Activated B cell treated with CpG ODN at 0.5 μM for 24 hours (primary cell): ENCODE measurements at regions not wholly inside any gene's neighbourhood (a gene's known extent, or its start where the extent isn't known, plus 50 kb on each side); places are given as distances from the start of the nearest gene placed in this dataset.

Experiments
- ATAC-seq: fragments of 200-7000 bp; cut with Tn5 transposase; one replicate; pipeline ENCODE4 v1.10.0; 2021; ENCODE audit warnings: low read depth, mild to moderate bottlenecking, moderate library complexity
- CTCF ChIA-PET: fragments of 350-600 bp; sonication (Branson Sonifier 250); formaldehyde crosslinking; loops from one replicate; lab custom pipeline; 2021; ENCODE audit warnings: antibody characterized with exemption; lab: Charles Lee
- POLR2A ChIA-PET: fragments of 350-600 bp; sonication (Branson Sonifier 250); formaldehyde crosslinking; loops from one replicate; lab custom pipeline; 2021; ENCODE audit warnings: antibody characterized with exemption; lab: Charles Lee
- DNase-seq: peaks from one replicate; pipeline ENCODE4 v3.0.0; 2022
- H3K27ac Mint-ChIP-seq: one replicate; pipeline ENCODE4 v1.8.0; 2020; ENCODE audit warnings: mixed read lengths
- H3K27me3 Mint-ChIP-seq: one replicate; pipeline ENCODE4 v1.8.0; 2021; ENCODE audit warnings: mixed read lengths
- H3K36me3 Mint-ChIP-seq: one replicate; pipeline ENCODE4 v1.8.0; 2021; ENCODE audit warnings: low read depth, mixed read lengths
- H3K4me1 Mint-ChIP-seq: one replicate; pipeline ENCODE4 v1.8.0; 2021; ENCODE audit warnings: mixed read lengths
- H3K4me3 Mint-ChIP-seq: one replicate; pipeline ENCODE4 v1.8.0; 2020; ENCODE audit warnings: mild to moderate bottlenecking, mixed read lengths
- H3K9me3 Mint-ChIP-seq: one replicate; pipeline ENCODE4 v1.8.0; 2020; ENCODE audit warnings: mixed read lengths
- CTCF ChIP-seq: fragments of 200-600 bp; IDR thresholded peaks from one replicate; pipeline ENCODE4 v1.8.0; 2022; ENCODE audit warnings: antibody characterized with exemption, mild to moderate bottlenecking
- intact Hi-C: fragments of 100-400 bp; cut with micrococcal nuclease; formaldehyde crosslinking; loops from one replicate; pipeline ENCODE4 v1.15.1; 2024

- ChIA-PET CTCF (no interaction called here), POLR2A (no interaction called here)
- Mint-ChIP-seq H3K4me3 (no peak overlapping the region), H3K36me3 (no peaks in the 10 kb centered on the region), H3K4me1 (no peaks in the 10 kb centered on the region), H3K27ac (no peak overlapping the region), H3K27me3 (peaks cover 2% of the 10 kb centered on the region), H3K9me3 (no peaks in the 10 kb centered on the region)
- no peak for TF ChIP-seq CTCF
- ATAC-seq (no peak), DNase-seq (no peak)
- intact Hi-C loops, result no loop called here
Observed at GRCh38 chr22:48537343-48537680, 1290.4 kb downstream of the BRD1 start.

GRCh38 chr22:48536541-48537342 lies 1290.9 kb downstream of the BRD1 start:
- H3K27me3 Mint-ChIP-seq, result peaks cover 2% of the 10 kb centered on the region
- H3K27ac Mint-ChIP-seq, result no peak overlapping the region
- ATAC-seq, result no peak
- intact Hi-C loops, result no loop called here
- ChIA-PET CTCF (no interaction called here), POLR2A (no interaction called here)
- no peak overlapping the region for H3K4me3 Mint-ChIP-seq
- no peak for TF ChIP-seq CTCF
- no peaks in the 10 kb centered on the region for H3K4me1 Mint-ChIP-seq
- DNase-seq, result no peak
- no peaks in the 10 kb centered on the region for H3K9me3 Mint-ChIP-seq
- no peaks in the 10 kb centered on the region for H3K36me3 Mint-ChIP-seq

DNA sequence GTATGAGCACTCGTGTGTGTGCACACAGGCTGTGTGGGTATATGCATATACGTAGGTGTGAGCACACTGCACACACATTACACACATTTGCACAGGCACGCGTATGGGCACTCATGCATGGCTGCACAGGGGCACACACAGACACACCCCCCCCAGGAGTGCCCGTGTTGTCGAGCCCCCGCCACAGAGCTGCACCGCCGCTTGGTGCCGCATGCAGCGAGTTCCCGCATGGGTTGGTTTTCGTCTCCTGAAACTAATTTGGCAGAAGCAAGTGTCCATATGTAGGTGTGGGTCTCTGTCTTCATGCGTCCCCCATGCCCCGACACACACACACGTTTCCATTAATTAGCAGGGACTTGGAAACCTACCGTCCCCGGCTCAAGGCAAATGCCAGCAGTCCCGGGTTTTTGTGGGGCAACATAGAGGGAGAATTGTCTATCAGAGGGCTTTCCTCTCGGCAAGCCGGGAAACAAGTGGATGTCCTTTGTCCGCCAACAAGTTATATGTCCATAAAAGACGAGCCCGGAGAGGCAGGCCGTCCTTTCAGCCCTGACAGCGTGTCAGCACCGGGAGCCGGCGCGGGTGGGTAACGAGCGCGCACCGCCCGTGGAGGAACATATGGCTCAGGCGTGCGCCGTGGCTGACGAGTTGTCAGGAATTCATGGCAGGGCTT lies 1291.7 kb downstream of the BRD1 start:
- ATAC-seq, result no peak
- Mint-ChIP-seq H3K27ac (no peak overlapping the region), H3K4me1 (no peaks in the 10 kb centered on the region), H3K4me3 (no peak overlapping the region), H3K36me3 (no peaks in the 10 kb centered on the region), H3K9me3 (no peaks in the 10 kb centered on the region), H3K27me3 (peaks cover 2% of the 10 kb centered on the region)
- intact Hi-C loops, result no loop called here
- TF ChIP-seq CTCF, result no peak
- no peak for DNase-seq
- ChIA-PET CTCF (no interaction called here), POLR2A (no interaction called here)

DNA sequence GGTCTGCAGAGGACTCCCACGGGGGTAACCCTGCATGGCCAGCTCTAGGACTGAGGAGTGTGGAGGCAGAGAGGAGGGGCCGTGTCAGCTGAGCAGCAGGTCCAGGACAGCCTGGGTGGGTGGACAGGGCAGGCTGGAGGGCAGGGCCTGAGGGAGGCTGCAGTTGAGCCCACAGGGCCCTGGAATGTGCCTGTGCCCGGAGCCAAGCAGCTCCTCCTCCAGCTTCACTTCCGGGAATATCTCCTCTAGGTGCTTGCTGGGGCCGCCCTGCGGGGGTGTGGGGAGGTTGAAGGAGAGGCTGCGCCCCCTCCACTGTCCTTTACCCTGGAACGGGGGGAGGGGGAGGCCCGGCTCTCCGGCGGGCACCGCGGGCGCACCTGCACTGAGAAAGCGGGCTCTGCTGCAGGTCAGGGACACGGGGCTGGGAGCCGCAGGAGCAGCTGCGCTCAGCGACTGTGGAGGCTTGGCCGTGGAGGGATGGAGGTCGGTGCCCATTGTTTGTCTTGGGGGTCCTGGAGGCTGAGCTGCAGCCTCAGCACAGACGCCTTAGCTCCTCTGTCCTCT lies 1293.2 kb downstream of the BRD1 start:
- CTCF ChIA-PET, result no interaction called here

More for the DNA sequence above, 1293.2 kb downstream of the BRD1 start:
- DNase-seq (no peak), ATAC-seq (no peak)
- POLR2A ChIA-PET, result no interaction called here
- Mint-ChIP-seq H3K9me3 (no peaks in the 10 kb centered on the region), H3K36me3 (no peaks in the 10 kb centered on the region), H3K27me3 (no peaks in the 10 kb centered on the region), H3K27ac (no peak overlapping the region), H3K4me1 (no peaks in the 10 kb centered on the region), H3K4me3 (no peak overlapping the region)
- intact Hi-C loops, result no loop called here
- TF ChIP-seq CTCF, result no peak
